ENCODE measurements at regions not wholly inside any gene's neighbourhood (a gene's known extent, or its start where the extent isn't known, plus 50 kb on each side); places are given as distances from the start of the nearest gene placed in this dataset.

DNA sequence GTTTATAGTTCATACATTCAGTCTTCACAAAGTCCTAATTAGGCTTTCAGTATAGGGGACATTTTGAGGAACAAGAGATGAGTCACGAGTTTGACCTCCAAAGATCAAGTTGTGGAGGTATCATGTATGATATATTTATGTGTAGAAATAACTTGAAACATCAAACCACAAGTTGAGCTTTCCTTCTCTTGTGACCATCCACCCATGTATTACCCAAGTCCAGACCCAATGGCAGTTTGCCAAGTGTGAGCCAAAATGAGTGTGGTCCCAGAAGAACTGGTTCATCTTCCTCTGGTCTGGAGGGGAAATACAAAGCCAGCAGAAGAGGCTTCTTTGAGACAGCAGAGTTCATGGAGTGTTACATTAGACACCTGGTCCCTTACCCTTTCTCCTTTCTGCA is 104.9 kb downstream of the ATP23 start:
- no peaks in the 10 kb centered on the region for H3K9me3 ChIP-seq (ENCODE audit: control insufficient read depth in 1 of 2, insufficient read depth in 1 of 2, low read depth in 1 of 2, low read length in 2 of 2)
- POLR2A ChIA-PET: no interaction called here
- no peak overlapping the region for H3K4me3 ChIP-seq (replicated peaks in 1 of 2; ENCODE audit: low read depth in 1 of 2, low read length in 2 of 2)
- RAD21 ChIA-PET (ENCODE audit: low non-redundant PET in 1 of 2, low total read pairs in 2 of 2, uncharacterized antibody in 2 of 2, unreplicated experiment in 2 of 2): no interaction called here
- H3K4me2 ChIP-seq (ENCODE audit: low read length): no peak overlapping the region
- H4K20me1 ChIP-seq (ENCODE audit: insufficient read depth): no peaks in the 10 kb centered on the region
- no peak overlapping the region for H2AFZ ChIP-seq (ENCODE audit: low read depth, low read length, poor library complexity, severe bottlenecking)
- ATAC-seq: no peak
- no peak for TF ChIP-seq ZBTB33 (IDR thresholded peaks at IDR 0.05; ENCODE audit: extremely low read depth, insufficient replicate concordance, low read length)
- H3K4me1 ChIP-seq (ENCODE audit: control insufficient read depth in 1 of 2, insufficient read depth in 2 of 2, low read length in 2 of 2): no peaks in the 10 kb centered on the region
- CTCF ChIA-PET: no interaction called here
- BruUV-seq (replicated peaks): no TSS peak
- no peaks in the 10 kb centered on the region for H3K27me3 ChIP-seq (ENCODE audit: insufficient read depth, low read length)
- no peaks in the 10 kb centered on the region for H3K79me2 ChIP-seq (ENCODE audit: insufficient read depth, low read length)
- no peak overlapping the region for H3K27ac ChIP-seq (ENCODE audit: low read depth, low read length)
- intact Hi-C loops (cut with micrococcal nuclease): no loop called here
- DNase-seq (ENCODE audit: low read depth, low spot score): no peak
- no peak overlapping the region for H3K9ac ChIP-seq (ENCODE audit: low read length)
- no peaks in the 10 kb centered on the region for H3K36me3 ChIP-seq (ENCODE audit: control insufficient read depth in 1 of 2, insufficient read depth in 2 of 2, low read length in 2 of 2)
- no peaks in the 10 kb centered on the region for H3K9me2 ChIP-seq (ENCODE audit: insufficient read depth)

DNA sequence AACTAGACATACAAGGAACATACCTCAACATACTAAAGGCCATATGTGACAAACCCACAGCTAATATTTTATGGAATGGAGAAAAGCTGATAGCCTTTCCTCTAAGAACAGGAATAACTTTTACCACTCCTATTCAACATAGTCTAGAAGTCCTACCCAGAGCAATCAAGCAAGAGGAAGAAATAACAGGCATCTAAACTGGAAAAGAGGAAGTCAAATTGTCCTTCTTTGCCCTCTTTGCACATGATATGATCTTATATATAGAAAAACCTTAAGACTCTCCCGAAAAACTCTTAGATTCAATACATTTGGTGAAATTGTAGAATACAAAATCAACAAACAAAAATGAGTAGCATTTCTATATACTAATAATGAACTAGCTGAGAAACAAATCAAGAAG is 110.0 kb downstream of the ATP23 start:
- Histone ChIP-seq H3K79me2 (ENCODE audit: insufficient read depth, low read length) (no peaks in the 10 kb centered on the region), H3K4me2 (ENCODE audit: low read length) (no peak overlapping the region), H2AFZ (ENCODE audit: low read depth, low read length, poor library complexity, severe bottlenecking) (no peak overlapping the region), H3K9me3 (ENCODE audit: control insufficient read depth in 1 of 2, insufficient read depth in 1 of 2, low read depth in 1 of 2, low read length in 2 of 2) (no peaks in the 10 kb centered on the region), H3K36me3 (ENCODE audit: control insufficient read depth in 1 of 2, insufficient read depth in 2 of 2, low read length in 2 of 2) (no peaks in the 10 kb centered on the region), H4K20me1 (ENCODE audit: insufficient read depth) (no peaks in the 10 kb centered on the region), H3K9me2 (ENCODE audit: insufficient read depth) (no peaks in the 10 kb centered on the region), H3K27ac (ENCODE audit: low read depth, low read length) (no peak overlapping the region), H3K4me1 (ENCODE audit: control insufficient read depth in 1 of 2, insufficient read depth in 2 of 2, low read length in 2 of 2) (no peaks in the 10 kb centered on the region), H3K27me3 (ENCODE audit: insufficient read depth, low read length) (no peaks in the 10 kb centered on the region), H3K4me3 (replicated peaks in 1 of 2; ENCODE audit: low read depth in 1 of 2, low read length in 2 of 2) (no peak overlapping the region), H3K9ac (ENCODE audit: low read length) (no peak overlapping the region)
- no TSS peak for BruUV-seq (replicated peaks)
- ATAC-seq (no peak), DNase-seq (ENCODE audit: low read depth, low spot score) (no peak)
- RAD21 ChIA-PET (ENCODE audit: low non-redundant PET in 1 of 2, low total read pairs in 2 of 2, uncharacterized antibody in 2 of 2, unreplicated experiment in 2 of 2): no interaction called here
- no peak for TF ChIP-seq SP1 (IDR thresholded peaks at IDR 0.05; ENCODE audit: low read depth)
- TF ChIP-seq ATF3 (IDR thresholded peaks at IDR 0.05): no peak
- TF ChIP-seq ZNF274 (IDR thresholded peaks at IDR 0.05; ENCODE audit: low read depth, low read length): no peak
- no peak for TF ChIP-seq CBX3 (IDR thresholded peaks at IDR 0.05; ENCODE audit: low read depth)
- TF ChIP-seq JUND (IDR thresholded peaks at IDR 0.05): no peak
- no peak for TF ChIP-seq EZH2 (IDR thresholded peaks at IDR 0.05)
- no peak for TF ChIP-seq ELF1 (IDR thresholded peaks at IDR 0.05; ENCODE audit: borderline replicate concordance, low read depth)
- no peak for TF ChIP-seq EGR1 (IDR thresholded peaks at IDR 0.05; ENCODE audit: low read depth)
- TF ChIP-seq TCF7L2 (IDR thresholded peaks at IDR 0.05; ENCODE audit: borderline replicate concordance, extremely low read depth, insufficient read depth, insufficient read length): no peak
- TF ChIP-seq REST (IDR thresholded peaks at IDR 0.05; ENCODE audit: low read depth): no peak
- CTCF ChIA-PET: no interaction called here
- intact Hi-C loops (cut with micrococcal nuclease): no loop called here
- POLR2A ChIA-PET: no interaction called here
